GM18867 (cell line): ENCODE measurements at regions not wholly inside any gene's neighbourhood (a gene's known extent, or its start where the extent isn't known, plus 50 kb on each side); places are given as distances from the start of the nearest gene placed in this dataset.

Experiments used
- ATAC-seq: cut with Tn5 transposase; IDR thresholded peaks from one replicate; pipeline ENCODE4 v1.9.1; 2021; ENCODE audit warnings: mild to moderate bottlenecking, moderate library complexity; ENCODE audit not compliant: unreplicated experiment

DNA sequence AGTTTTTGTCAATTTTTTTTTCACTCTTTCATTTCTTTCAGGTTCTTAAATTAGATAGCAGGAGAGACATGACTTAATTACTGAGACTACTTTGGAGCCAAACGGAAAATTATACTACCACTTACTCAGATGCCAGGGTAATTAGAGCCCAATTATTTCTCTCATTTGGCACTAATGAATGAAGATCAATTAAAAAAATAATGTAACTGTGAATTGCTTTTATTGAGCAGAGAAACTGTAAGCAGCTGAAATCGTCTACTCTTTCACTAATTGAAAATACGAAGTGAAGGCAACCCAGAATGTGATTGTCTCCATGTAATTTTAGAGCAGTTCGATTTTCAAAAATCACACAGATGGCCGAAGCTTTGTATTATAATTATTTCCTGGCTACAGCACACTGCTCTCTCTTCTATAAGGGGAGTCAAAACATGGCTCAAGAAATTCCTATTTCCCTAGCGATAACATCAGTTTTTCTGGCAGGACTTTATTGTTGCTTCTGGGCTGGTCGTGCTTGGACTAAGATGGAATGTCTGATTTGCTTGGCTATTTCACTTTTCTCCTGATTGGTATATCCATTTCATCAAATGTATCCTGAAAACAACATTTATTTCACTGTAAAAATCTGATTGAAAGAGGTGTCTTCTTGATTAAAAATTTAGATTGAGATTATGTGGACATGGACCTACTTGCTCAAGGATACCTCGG is 55.8 kb upstream of the PDZRN3 start:
- ATAC-seq: no peak

DNA sequence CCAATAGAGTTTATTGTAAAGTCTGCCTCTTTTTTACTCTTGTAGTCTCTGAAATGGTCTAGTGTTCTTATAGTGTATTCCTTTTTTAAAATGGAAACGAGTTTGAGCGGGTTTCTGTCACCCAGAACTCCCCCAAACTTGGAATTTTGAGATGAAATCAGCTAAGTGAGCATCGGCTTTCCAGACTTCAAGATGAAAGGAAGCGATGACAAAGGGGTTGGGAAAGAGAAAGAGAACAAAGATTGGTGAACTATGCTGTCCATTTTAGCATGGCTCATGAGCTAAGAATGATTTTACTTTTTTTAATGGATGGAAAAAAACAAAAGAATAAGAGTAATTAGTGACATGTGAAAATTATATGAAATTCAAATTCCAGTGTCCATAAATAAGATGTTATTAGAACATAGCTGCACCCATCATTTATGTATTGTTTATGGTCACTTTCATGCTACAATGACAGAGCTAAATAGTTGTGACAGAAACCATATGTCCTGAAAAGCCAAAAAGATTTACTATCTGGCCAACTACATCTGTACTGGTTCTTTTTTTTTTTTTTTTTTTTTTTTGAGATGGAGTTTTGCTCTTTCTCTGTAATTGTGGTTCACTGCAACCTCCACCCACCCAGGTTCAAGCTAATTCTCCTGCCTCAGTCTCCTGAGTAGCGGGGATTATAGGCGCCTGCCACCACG is 52.7 kb upstream of the PDZRN3 start:
- no peak for ATAC-seq
